A673 (cell line): ENCODE measurements at regions not wholly inside any gene's neighbourhood (a gene's known extent, or its start where the extent isn't known, plus 50 kb on each side); places are given as distances from the start of the nearest gene placed in this dataset.

Experiments
- BruUV-seq: library from RNA; stranded (reverse); fragments of 400-500 nt; replicated peaks from 2 replicates; lab custom pipeline; 2021; lab: Mats Ljungman, UMichigan
- CTCF ChIA-PET: fragments of 300-600 bp; sonication (Branson Sonifier 250); formaldehyde crosslinking; loops from one replicate; lab custom pipeline; 2022; ENCODE audit warnings: antibody characterized with exemption; lab: Charles Lee
- POLR2A ChIA-PET: fragments of 300-600 bp; sonication (Branson Sonifier 250); formaldehyde crosslinking; loops from one replicate; lab custom pipeline; 2022; ENCODE audit warnings: antibody characterized with exemption; ENCODE audit not compliant: low non-redundant PET; lab: Charles Lee
- DNase-seq: peaks from one replicate; pipeline ENCODE4 v3.0.0-alpha.2; 2015; ENCODE audit warnings: low spot score
- H3K27ac ChIP-seq: fragments of 200-600 bp; sonication (generic); 2 replicates; pipeline ENCODE4 v1.5.1; 2016; ENCODE audit warnings: mixed run types, low read depth, mild to moderate bottlenecking, mixed read lengths, antibody characterized with exemption, low read length; ENCODE audit not compliant: poor library complexity, severe bottlenecking
- H3K27me3 ChIP-seq: fragments of 200-600 bp; sonication (generic); replicated peaks from 2 replicates; pipeline ENCODE4 v1.6.1; 2017; ENCODE audit warnings: mixed run types, low read depth, mild to moderate bottlenecking, mixed read lengths, antibody characterized with exemption, low read length; ENCODE audit not compliant: insufficient read depth, poor library complexity
- H3K36me3 ChIP-seq: fragments of 200-600 bp; sonication (generic); 2 replicates; pipeline ENCODE4 v1.6.1; 2016; ENCODE audit warnings: mixed run types, mild to moderate bottlenecking, mixed read lengths, antibody characterized with exemption, low read length; ENCODE audit not compliant: insufficient read depth, poor library complexity, severe bottlenecking
- H3K4me1 ChIP-seq: fragments of 200-600 bp; sonication (generic); 2 replicates; pipeline ENCODE4 v1.6.1; 2017; ENCODE audit warnings: mixed run types, mild to moderate bottlenecking, mixed read lengths, antibody characterized with exemption, low read length; ENCODE audit not compliant: insufficient read depth, poor library complexity, severe bottlenecking
- H3K4me3 ChIP-seq: fragments of 200-600 bp; sonication (generic); 2 replicates; pipeline ENCODE4 v1.5.1; 2016; ENCODE audit warnings: low read depth, mixed run types, mild to moderate bottlenecking, mixed read lengths, low read length; ENCODE audit not compliant: poor library complexity, severe bottlenecking
- H3K9me3 ChIP-seq: fragments of 200-600 bp; sonication (generic); 2 replicates; pipeline ENCODE4 v1.6.1; 2016; ENCODE audit warnings: mixed run types, low read depth, mild to moderate bottlenecking, mixed read lengths, antibody characterized with exemption, low read length; ENCODE audit not compliant: poor library complexity, severe bottlenecking
- EZH2 ChIP-seq: fragments of 200-600 bp; sonication (generic); IDR thresholded peaks from 2 replicates; pipeline ENCODE4 v1.6.1; 2017; ENCODE audit warnings: borderline replicate concordance, low read depth, mild to moderate bottlenecking, mixed read lengths, antibody characterized with exemption, low read length; ENCODE audit not compliant: poor library complexity, severe bottlenecking
- intact Hi-C: fragments of 100-400 bp; cut with micrococcal nuclease; formaldehyde crosslinking; loops from one replicate; pipeline ENCODE4 v1.10.0; 2022; ENCODE audit not compliant: unreplicated experiment
- TF ChIP-seq, protein P1 (sequence below): fragments of 300-800, 200-600 bp; sonication (generic); conservative IDR thresholded peaks from 2 replicates; pipeline ENCODE4 v1.5.1; 2017; ENCODE audit warnings: low read depth, mild to moderate bottlenecking, antibody characterized with exemption, low read length, moderate library complexity, mixed read lengths

DNA sequence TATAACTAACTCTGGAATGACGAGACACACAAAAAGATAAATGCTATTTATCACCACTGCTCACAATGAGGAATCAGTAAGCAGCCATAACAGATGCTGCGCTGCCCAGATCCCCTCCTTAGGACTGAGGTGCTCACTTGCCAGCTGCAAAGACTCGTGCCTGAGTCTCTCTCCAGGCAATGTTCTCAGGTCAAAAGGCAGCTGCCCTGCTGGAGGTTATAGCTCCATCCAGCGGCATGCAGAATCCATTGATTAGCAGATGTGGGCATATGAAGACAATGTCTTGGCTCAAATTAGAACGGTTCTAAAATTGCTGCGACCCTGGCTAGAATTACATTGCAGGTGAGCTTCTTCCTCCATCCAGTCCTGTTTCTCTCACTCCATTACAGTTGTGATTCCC is 328.2 kb upstream of the CHRM3 start:
- Histone ChIP-seq H3K27me3 (no peaks in the 10 kb centered on the region), H3K4me1 (no peaks in the 10 kb centered on the region), H3K27ac (no peak overlapping the region), H3K9me3 (no peaks in the 10 kb centered on the region), H3K4me3 (no peak overlapping the region), H3K36me3 (no peaks in the 10 kb centered on the region)
- TF ChIP-seq, protein P1, sequence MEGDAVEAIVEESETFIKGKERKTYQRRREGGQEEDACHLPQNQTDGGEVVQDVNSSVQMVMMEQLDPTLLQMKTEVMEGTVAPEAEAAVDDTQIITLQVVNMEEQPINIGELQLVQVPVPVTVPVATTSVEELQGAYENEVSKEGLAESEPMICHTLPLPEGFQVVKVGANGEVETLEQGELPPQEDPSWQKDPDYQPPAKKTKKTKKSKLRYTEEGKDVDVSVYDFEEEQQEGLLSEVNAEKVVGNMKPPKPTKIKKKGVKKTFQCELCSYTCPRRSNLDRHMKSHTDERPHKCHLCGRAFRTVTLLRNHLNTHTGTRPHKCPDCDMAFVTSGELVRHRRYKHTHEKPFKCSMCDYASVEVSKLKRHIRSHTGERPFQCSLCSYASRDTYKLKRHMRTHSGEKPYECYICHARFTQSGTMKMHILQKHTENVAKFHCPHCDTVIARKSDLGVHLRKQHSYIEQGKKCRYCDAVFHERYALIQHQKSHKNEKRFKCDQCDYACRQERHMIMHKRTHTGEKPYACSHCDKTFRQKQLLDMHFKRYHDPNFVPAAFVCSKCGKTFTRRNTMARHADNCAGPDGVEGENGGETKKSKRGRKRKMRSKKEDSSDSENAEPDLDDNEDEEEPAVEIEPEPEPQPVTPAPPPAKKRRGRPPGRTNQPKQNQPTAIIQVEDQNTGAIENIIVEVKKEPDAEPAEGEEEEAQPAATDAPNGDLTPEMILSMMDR: no peak
- TF ChIP-seq EZH2: no peak
- DNase-seq: no peak
- BruUV-seq: no TSS peak
- CTCF ChIA-PET: no interaction called here
- intact Hi-C loops: no loop called here
- POLR2A ChIA-PET: no interaction called here

DNA sequence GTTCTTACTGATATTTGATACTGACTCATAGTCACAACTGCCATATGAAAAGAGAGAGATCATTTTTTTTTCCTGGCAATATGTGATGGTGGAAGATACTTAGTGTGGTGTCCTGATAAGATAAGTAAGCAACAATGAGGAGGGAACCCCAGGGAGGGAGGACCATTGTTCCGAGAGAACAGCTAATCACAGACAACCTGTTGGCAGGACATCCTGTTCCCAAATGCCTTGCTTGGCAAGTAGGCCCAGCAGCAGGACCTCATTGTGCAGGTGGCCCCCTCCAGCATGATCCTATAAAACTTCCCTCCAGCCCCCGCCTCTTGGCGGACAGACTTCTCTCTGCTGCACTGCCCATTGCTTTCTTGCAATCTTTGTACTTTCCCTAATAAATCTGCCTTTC is 329.4 kb upstream of the CHRM3 start:
- Histone ChIP-seq H3K36me3 (no peaks in the 10 kb centered on the region), H3K27me3 (no peaks in the 10 kb centered on the region), H3K4me1 (no peaks in the 10 kb centered on the region), H3K27ac (no peak overlapping the region), H3K4me3 (no peak overlapping the region), H3K9me3 (no peaks in the 10 kb centered on the region)
- CTCF ChIA-PET: no interaction called here
- TF ChIP-seq, protein P1: no peak
- TF ChIP-seq EZH2: no peak
- POLR2A ChIA-PET: no interaction called here
- intact Hi-C loops: no loop called here
- BruUV-seq: no TSS peak
- DNase-seq: no peak

DNA sequence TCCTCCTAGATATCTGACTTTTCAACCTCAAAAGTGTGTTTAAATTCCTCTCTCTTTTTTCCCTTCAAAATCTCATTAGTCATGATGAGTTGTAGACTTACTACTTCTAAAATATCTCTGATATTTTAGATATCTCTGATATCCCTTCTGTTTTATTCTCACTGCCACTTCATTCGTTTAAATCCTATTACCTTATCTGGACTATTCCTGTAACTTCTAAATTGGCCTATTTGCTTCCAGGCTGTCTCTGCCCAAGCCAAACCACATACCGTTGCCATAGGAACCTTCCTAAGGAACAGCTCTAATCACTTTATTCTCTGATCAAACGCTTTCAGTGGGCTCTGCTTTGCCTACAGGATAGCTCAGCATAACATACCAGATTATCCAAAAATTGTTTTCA is 333.1 kb upstream of the CHRM3 start:
- Histone ChIP-seq H3K9me3 (no peaks in the 10 kb centered on the region), H3K36me3 (no peaks in the 10 kb centered on the region), H3K4me3 (no peak overlapping the region), H3K27ac (no peak overlapping the region), H3K27me3 (no peaks in the 10 kb centered on the region), H3K4me1 (no peaks in the 10 kb centered on the region)
- ChIA-PET POLR2A (no interaction called here), CTCF (no interaction called here)
- TF ChIP-seq EZH2: no peak
- TF ChIP-seq, protein P1: no peak
- DNase-seq: no peak
- intact Hi-C loops: no loop called here
- BruUV-seq: no TSS peak
